ENCODE measurements at regions not wholly inside any gene's neighbourhood (a gene's known extent, or its start where the extent isn't known, plus 50 kb on each side); places are given as distances from the start of the nearest gene placed in this dataset.

DNA sequence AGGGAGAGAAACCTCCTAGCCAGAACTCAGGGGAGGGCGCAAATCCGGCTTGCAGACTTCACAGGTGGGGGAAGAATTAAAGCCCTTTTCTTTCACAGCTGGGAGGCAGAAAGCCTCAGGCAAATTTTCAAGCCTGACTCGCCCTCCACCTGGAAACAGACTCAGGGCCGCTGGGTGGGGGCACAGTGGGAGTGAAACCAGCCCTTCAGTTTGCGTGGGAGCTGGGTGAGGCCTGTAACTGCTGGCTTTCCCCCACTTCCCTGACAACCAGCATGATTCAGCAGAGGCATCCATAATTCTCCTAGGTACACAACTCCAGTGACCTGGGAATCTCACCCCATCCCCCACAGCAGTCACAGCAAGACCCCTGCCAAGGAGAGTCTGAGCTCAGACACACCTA lies 206.9 kb upstream of the INTU start:
- Histone ChIP-seq H4K20me1 (ENCODE audit: control insufficient read depth, insufficient read depth) (no peaks in the 10 kb centered on the region), H3K27me3 (replicated peaks in 1 of 2; ENCODE audit: control insufficient read depth in 2 of 2, insufficient read depth in 2 of 2, low read length in 1 of 2) (no peaks in the 10 kb centered on the region), H2AFZ (ENCODE audit: control insufficient read depth, low read depth, low read length) (no peak overlapping the region), H3K4me1 (ENCODE audit: control insufficient read depth, insufficient read depth, low read length) (no peaks in the 10 kb centered on the region), H3K4me3 (no peak overlapping the region), H3K79me2 (ENCODE audit: control insufficient read depth, insufficient read depth, low read length) (no peaks in the 10 kb centered on the region), H3K4me2 (ENCODE audit: control insufficient read depth, insufficient read depth) (no peak overlapping the region), H3K9ac (ENCODE audit: control insufficient read depth, insufficient read depth, low read length) (no peak overlapping the region), H3K36me3 (ENCODE audit: control insufficient read depth in 2 of 2, insufficient read depth in 2 of 2, low read length in 1 of 2) (no peaks in the 10 kb centered on the region), H3K27ac (ENCODE audit: control insufficient read depth, insufficient read depth) (no peak overlapping the region), H3K9me3 (replicated peaks; ENCODE audit: control insufficient read depth, insufficient read depth, low read length) (no peaks in the 10 kb centered on the region)
- TF ChIP-seq RUNX3 (IDR thresholded peaks at IDR 0.05; ENCODE audit: low read length) (no peak), JUNB (IDR thresholded peaks at IDR 0.05) (no peak), NBN (IDR thresholded peaks at IDR 0.05) (no peak)
- TF ChIP-seq, protein P1, sequence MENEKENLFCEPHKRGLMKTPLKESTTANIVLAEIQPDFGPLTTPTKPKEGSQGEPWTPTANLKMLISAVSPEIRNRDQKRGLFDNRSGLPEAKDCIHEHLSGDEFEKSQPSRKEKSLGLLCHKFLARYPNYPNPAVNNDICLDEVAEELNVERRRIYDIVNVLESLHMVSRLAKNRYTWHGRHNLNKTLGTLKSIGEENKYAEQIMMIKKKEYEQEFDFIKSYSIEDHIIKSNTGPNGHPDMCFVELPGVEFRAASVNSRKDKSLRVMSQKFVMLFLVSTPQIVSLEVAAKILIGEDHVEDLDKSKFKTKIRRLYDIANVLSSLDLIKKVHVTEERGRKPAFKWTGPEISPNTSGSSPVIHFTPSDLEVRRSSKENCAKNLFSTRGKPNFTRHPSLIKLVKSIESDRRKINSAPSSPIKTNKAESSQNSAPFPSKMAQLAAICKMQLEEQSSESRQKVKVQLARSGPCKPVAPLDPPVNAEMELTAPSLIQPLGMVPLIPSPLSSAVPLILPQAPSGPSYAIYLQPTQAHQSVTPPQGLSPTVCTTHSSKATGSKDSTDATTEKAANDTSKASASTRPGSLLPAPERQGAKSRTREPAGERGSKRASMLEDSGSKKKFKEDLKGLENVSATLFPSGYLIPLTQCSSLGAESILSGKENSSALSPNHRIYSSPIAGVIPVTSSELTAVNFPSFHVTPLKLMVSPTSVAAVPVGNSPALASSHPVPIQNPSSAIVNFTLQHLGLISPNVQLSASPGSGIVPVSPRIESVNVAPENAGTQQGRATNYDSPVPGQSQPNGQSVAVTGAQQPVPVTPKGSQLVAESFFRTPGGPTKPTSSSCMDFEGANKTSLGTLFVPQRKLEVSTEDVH (IDR thresholded peaks at IDR 0.05; ENCODE audit: low read depth, partially characterized antibody): no peak
- DNase-seq (ENCODE audit: low read depth, low spot score) (no peak), FAIRE-seq (no peak), ATAC-seq (no peak)
- ChIA-PET SMC1A (ENCODE audit: uncharacterized antibody, unreplicated experiment) (interaction anchor here (0.7 to 1.4 kb wide), 2 partner anchors 21 to 168 kb away, joined by 3 to 4 read pairs; no protein-coding TSS in a partner anchor), POLR2A (no interaction called here), CTCF (no interaction called here), RAD21 (ENCODE audit: unreplicated experiment) (no interaction called here)
- in situ Hi-C loops (cut with MboI): no loop called here
- intact Hi-C loops (cut with micrococcal nuclease; ENCODE audit: unreplicated experiment): no loop called here
- no TSS peak for BruUV-seq (replicated peaks)
- WGBS (ENCODE audit: insufficient coverage, insufficient replicate concordance, low lambda C conversion rate, missing lambda C conversion rate): 38% methylated on average over 5 of the region's 5 CpGs

DNA sequence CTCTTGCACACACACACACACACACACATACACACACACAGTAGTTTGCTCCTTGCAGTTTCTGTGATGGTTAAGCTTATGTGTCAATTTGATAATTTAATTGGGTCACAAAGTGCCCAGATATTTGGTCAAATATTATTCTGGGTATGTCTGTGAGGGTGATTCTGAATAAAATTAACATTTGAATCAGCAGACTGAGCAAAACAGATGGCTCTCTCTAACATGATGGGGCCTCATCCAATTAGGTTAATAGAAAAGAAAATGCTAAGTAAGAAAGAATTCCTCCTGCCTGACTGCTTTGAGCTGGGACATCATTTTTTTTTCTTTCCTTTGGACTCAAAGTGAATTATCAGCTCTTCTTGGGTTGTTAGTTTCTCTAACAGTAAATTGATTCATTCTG lies 191.2 kb upstream of the INTU start:
- no peaks in the 10 kb centered on the region; a peak in 1 of 4 replicates for H3K27me3 ChIP-seq (replicated peaks in 1 of 2; ENCODE audit: control insufficient read depth in 2 of 2, insufficient read depth in 2 of 2, low read length in 1 of 2)
- in situ Hi-C loops (cut with MboI): no loop called here
- no peak overlapping the region for H3K4me3 ChIP-seq
- no peak overlapping the region for H3K9ac ChIP-seq (ENCODE audit: control insufficient read depth, insufficient read depth, low read length)
- no peaks in the 10 kb centered on the region for H3K79me2 ChIP-seq (ENCODE audit: control insufficient read depth, insufficient read depth, low read length)
- no peaks in the 10 kb centered on the region for H3K9me3 ChIP-seq (replicated peaks; ENCODE audit: control insufficient read depth, insufficient read depth, low read length)
- no peak overlapping the region for H2AFZ ChIP-seq (ENCODE audit: control insufficient read depth, low read depth, low read length)
- ATAC-seq (no peak), DNase-seq (ENCODE audit: low read depth, low spot score) (no peak), FAIRE-seq (no peak)
- ChIA-PET CTCF (no interaction called here), RAD21 (ENCODE audit: unreplicated experiment) (no interaction called here), POLR2A (no interaction called here), SMC1A (ENCODE audit: uncharacterized antibody, unreplicated experiment) (no interaction called here)
- intact Hi-C loops (cut with micrococcal nuclease; ENCODE audit: unreplicated experiment): no loop called here
- no peaks in the 10 kb centered on the region for H4K20me1 ChIP-seq (ENCODE audit: control insufficient read depth, insufficient read depth)
- no peaks in the 10 kb centered on the region for H3K36me3 ChIP-seq (ENCODE audit: control insufficient read depth in 2 of 2, insufficient read depth in 2 of 2, low read length in 1 of 2)
- H3K4me1 ChIP-seq (ENCODE audit: control insufficient read depth, insufficient read depth, low read length): no peaks in the 10 kb centered on the region
- TF ChIP-seq GABPA (IDR thresholded peaks at IDR 0.05; ENCODE audit: low read depth): no peak
- TF ChIP-seq, protein P2, sequence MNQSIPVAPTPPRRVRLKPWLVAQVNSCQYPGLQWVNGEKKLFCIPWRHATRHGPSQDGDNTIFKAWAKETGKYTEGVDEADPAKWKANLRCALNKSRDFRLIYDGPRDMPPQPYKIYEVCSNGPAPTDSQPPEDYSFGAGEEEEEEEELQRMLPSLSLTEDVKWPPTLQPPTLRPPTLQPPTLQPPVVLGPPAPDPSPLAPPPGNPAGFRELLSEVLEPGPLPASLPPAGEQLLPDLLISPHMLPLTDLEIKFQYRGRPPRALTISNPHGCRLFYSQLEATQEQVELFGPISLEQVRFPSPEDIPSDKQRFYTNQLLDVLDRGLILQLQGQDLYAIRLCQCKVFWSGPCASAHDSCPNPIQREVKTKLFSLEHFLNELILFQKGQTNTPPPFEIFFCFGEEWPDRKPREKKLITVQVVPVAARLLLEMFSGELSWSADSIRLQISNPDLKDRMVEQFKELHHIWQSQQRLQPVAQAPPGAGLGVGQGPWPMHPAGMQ (IDR thresholded peaks at IDR 0.05; ENCODE audit: borderline replicate concordance): no peak
- TF ChIP-seq RAD51 (IDR thresholded peaks at IDR 0.05): no peak
- TF ChIP-seq POLR2A (IDR thresholded peaks at IDR 0.05; ENCODE audit: low read depth, low read length): no peak
- no peak overlapping the region for H3K4me2 ChIP-seq (ENCODE audit: control insufficient read depth, insufficient read depth)
- no peak overlapping the region for H3K27ac ChIP-seq (ENCODE audit: control insufficient read depth, insufficient read depth)
- no TSS peak for BruUV-seq (replicated peaks)
